ENCODE measurements at regions not wholly inside any gene's neighbourhood (a gene's known extent, or its start where the extent isn't known, plus 50 kb on each side); places are given as distances from the start of the nearest gene placed in this dataset.

GRCh38 chr3:124401843-124402242 is 328.4 kb upstream of the UMPS start:
- Histone ChIP-seq H3K4me3 (ENCODE audit: low read depth in 2 of 2, low read length in 2 of 2) (no peak overlapping the region), H3K36me3 (ENCODE audit: control insufficient read depth, insufficient read depth, low read length) (no peaks in the 10 kb centered on the region), H3K4me1 (ENCODE audit: control insufficient read depth, insufficient read depth, low read length) (no peaks in the 10 kb centered on the region), H3K27me3 (ENCODE audit: control insufficient read depth, insufficient read depth, low read length) (peaks cover 26% of the 10 kb centered on the region), H3K9me3 (ENCODE audit: control insufficient read depth, insufficient read depth, low read depth, low read length) (no peaks in the 10 kb centered on the region), H3K27ac (ENCODE audit: low read length) (no peak overlapping the region)
- no peak for ATAC-seq
- BruUV-seq (replicated peaks): no TSS peak
- ChIA-PET CTCF (no interaction called here), POLR2A (no interaction called here)
- intact Hi-C loops (cut with micrococcal nuclease; ENCODE audit: unreplicated experiment): no loop called here
- no peak for DNase-seq (ENCODE audit: low read depth, low spot score)
- in situ Hi-C loops (cut with HindIII; ENCODE audit: low pct_unique_long_range_greater_than_20kb, low sequenced_read_pairs): no loop called here
- no peak for TF ChIP-seq SIN3A (IDR thresholded peaks at IDR 0.05; ENCODE audit: borderline replicate concordance, insufficient read depth, low read depth, low read length)
- no peak for TF ChIP-seq CTCF (IDR thresholded peaks at IDR 0.05)
- TF ChIP-seq REST (IDR thresholded peaks at IDR 0.05; ENCODE audit: insufficient read depth in 1 of 2, low read depth in 2 of 2, low read length in 1 of 2): no peak
- TF ChIP-seq TCF7L2 (IDR thresholded peaks at IDR 0.05; ENCODE audit: low read depth, low read length): no peak
- no peak for TF ChIP-seq POLR2AphosphoS5 (IDR thresholded peaks at IDR 0.05; ENCODE audit: low read depth, low read length)

- DNase-seq (ENCODE audit: low read depth, low spot score): no peak
- intact Hi-C loops (cut with micrococcal nuclease; ENCODE audit: unreplicated experiment) (no loop called here), in situ Hi-C loops (cut with HindIII; ENCODE audit: low pct_unique_long_range_greater_than_20kb, low sequenced_read_pairs) (no loop called here)
- TF ChIP-seq TCF7L2 (IDR thresholded peaks at IDR 0.05; ENCODE audit: low read depth, low read length) (no peak), CTCF (IDR thresholded peaks at IDR 0.05) (no peak), POLR2AphosphoS5 (IDR thresholded peaks at IDR 0.05; ENCODE audit: low read depth, low read length) (no peak), REST (IDR thresholded peaks at IDR 0.05; ENCODE audit: insufficient read depth in 1 of 2, low read depth in 2 of 2, low read length in 1 of 2) (no peak), SIN3A (IDR thresholded peaks at IDR 0.05; ENCODE audit: borderline replicate concordance, insufficient read depth, low read depth, low read length) (no peak)
- no peak overlapping the region for H3K27ac ChIP-seq (ENCODE audit: low read length)
- H3K4me3 ChIP-seq (ENCODE audit: low read depth in 2 of 2, low read length in 2 of 2): no peak overlapping the region
- no peaks in the 10 kb centered on the region for H3K9me3 ChIP-seq (ENCODE audit: control insufficient read depth, insufficient read depth, low read depth, low read length)
- no peaks in the 10 kb centered on the region for H3K36me3 ChIP-seq (ENCODE audit: control insufficient read depth, insufficient read depth, low read length)
- no peaks in the 10 kb centered on the region for H3K4me1 ChIP-seq (ENCODE audit: control insufficient read depth, insufficient read depth, low read length)
- ATAC-seq: no peak
- POLR2A ChIA-PET: interaction anchor here (0.6 kb wide), 1 partner anchor 114 kb away, joined by 4 read pairs; no protein-coding TSS in a partner anchor
- CTCF ChIA-PET: no interaction called here
- BruUV-seq (replicated peaks): no TSS peak
- peaks cover 20% of the 10 kb centered on the region for H3K27me3 ChIP-seq (ENCODE audit: control insufficient read depth, insufficient read depth, low read length)
Measured at GRCh38 chr3:124402791-124403190, 327.5 kb upstream of the UMPS start.
